Stimulated activated CD4-positive, alpha-beta T cell treated with anti-CD3 and anti-CD28 coated beads, Interleukin-4, amount 100 ng/mL, for 24 hours (primary cell): ENCODE measurements at regions not wholly inside any gene's neighbourhood (a gene's known extent, or its start where the extent isn't known, plus 50 kb on each side); places are given as distances from the start of the nearest gene placed in this dataset.

Experiments
- DNase-seq: peaks from one replicate; pipeline ENCODE4 v3.0.0-alpha.2; 2020

GRCh38 chr4:10200869-10201268, 84.3 kb upstream of the WDR1 start:
- no peak for DNase-seq

GRCh38 chr4:10198365-10198764, 81.8 kb upstream of the WDR1 start:
- DNase-seq: no peak

DNA sequence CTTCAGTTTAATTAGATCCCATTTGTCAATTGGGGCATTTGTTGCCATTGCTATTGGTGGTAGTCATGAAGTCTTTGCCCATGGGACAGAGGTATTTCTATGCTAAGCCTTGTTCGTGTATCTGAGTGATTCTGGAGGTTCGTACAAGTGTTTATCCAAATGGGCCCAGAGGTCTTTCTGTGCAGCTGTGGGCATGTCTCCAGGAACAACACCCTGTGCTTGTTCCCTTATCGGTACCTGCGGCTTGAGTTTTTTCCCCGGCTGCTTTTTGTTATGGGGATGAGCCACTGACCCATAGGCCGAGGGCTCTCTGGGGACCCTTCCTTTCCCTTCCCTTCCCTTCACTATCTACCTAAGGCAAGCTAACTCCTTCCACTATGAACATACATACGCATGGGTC, 81.4 kb upstream of the WDR1 start:
- no peak for DNase-seq

GRCh38 chr4:10196191-10196590, 79.6 kb upstream of the WDR1 start:
- DNase-seq: no peak

DNA sequence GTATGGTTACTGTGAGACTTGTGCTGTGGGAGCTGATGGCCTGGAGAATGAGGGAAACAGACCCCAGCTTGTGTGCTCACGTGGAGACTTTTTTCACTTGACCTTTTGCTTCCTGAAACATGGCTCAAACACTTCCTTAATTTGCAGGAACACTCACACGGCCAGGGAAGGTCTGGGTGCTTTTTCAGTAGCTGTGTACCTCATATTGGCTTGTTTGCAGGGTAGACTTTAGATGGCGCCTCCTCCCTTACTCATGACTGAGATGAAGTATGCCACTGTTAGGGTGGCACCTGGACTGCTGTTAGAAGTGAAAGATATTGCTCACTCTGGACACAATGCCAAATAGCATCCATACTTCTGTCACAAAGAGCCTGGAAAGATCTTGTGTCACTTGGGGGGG, 75.7 kb upstream of the WDR1 start:
- DNase-seq: no peak

DNA sequence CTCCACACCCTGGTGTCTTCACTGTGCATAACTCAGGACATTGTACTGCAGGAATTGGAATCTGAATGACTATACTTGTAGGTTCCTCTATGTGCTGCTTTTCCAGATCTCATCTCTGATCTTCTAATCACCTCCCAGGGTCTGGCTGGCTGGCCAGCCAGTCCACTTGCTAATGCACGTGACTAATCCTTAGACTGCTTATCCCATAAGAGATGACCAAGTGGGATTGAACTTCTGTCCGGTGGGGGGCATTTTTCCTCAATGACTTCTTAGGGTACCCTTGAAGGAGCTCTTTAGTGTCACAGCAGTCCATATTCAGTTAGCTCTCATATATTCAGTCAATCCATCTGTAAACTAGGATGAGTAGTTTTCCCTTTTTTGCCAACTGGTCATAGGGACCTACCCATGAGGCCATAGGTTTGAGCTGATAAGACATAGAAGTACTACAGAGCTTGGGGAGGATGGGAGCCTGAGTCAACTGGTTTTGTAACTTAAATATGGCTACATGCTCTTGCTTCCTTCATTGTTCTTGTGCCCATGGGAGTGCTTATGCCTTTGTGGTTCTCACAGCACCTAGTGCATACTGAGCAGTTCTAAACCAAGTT, 71.9 kb upstream of the WDR1 start:
- no peak for DNase-seq

DNA sequence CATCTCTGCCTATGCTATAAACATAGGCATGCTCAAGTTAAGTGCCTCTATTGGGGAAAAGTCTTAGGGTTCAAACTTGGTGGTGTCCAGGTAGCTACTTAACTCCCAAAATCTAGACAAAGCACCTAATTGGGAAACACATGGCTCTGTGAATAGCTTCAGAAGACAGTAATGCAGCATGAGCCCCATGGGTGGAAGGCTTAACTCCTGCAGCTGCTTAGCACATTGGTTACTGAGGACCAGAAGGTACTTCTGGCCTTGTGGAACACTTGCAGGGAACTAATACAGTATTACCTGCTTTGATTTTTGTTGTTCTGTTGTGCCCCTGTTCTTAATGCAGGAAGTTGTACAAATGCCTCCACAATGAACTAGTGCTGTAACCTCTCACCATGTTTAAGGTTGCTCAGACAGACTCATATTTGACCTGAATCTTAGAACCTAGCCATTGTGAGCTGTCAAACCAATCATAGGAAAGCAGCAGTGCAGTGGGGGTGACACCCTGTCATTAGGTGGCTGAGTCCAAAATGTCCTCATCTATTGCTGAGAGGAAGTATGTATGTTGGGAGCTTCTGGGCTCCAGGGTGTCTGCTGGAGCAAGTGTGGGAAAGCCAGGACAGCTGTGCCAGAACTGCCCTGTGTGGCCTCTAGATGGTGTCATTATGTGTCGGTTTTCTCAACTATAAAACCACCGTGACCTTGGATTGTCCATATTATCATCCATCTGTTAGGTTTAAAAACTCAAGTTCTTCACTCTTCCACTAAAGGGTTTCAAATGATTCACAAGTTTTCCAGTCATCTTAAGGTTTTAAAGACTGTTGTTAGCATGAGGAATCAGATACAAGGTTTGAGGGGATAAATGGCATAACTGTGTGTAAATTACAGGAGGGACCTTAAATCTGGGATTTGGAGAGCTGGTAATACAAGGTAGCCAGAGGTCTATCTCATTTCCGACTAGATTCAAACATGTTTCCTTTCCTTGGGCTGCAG, 69.9 kb upstream of the WDR1 start:
- no peak for DNase-seq

DNA sequence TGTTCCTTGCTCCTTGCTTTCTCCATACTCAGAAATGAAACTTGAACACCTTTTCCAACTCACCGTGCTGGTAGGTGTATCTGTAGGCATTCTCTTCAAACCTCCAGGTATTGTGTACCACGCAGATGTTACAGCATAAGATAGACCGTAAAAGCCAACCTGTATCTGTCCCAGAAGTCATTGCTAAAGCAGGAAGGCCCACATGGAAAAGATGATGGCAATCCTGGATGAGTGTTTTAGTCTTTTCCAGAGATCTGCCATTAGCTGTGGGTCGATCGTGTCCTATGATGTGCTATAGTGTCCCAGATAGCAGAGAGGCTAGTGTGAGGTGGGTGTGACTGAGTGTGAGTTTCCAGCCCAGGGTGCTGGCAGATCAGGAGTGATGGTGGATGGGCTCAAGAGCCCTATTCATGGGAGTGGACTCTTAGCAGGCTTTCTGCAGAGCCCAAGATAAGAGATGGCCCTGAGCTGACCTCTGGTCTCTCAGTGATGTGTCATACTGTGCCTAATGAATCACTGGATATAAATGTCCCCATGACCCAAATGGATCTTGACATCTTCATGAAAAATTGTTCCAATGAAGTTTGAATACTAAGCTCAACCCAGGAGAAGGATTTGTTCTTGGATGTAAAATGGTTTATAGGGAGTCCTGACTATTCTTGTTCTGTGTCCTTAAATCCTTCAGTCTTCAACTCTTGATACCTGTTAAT, 69.1 kb upstream of the WDR1 start:
- DNase-seq: no peak

DNA sequence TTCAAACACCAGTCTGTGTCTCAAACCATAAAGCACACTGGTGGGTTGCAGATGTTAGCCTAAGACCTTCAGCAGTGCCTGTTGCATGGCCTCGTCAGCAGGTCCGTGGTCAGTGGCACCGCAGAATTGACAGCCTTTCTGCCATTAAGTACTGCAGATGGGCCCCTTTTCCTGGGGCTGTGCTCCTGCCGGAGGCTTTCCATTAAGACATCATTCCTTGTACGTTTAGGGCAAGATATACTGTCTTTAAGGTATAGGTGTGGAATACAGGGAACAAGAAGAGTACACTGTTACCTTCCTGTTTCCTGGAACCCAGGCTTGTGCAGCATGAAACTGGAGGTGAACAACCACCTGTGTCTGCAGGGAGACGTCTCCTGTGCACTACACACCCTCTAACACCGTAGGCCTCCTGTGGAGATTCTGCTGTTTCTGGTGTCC, 67.9 kb upstream of the WDR1 start:
- DNase-seq: no peak

DNA sequence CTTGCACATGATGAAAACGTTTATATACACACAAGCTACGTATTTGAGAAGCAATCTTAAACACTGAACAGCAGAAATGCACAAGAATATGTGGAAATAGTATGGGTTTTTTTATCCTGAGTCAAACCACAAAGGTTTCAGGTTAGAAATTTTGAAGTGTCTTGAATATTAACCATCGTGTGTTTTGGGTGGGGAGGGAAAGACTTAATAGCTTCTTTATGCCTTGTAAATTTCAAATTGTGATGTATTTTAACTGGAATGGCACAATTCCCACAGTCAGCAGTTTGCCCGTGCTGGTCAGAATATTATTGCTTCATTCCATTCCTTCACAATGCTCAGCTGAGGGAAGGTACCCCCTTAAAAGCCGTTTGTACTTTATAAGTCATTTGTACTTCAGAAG, 67.4 kb upstream of the WDR1 start:
- DNase-seq: no peak

DNA sequence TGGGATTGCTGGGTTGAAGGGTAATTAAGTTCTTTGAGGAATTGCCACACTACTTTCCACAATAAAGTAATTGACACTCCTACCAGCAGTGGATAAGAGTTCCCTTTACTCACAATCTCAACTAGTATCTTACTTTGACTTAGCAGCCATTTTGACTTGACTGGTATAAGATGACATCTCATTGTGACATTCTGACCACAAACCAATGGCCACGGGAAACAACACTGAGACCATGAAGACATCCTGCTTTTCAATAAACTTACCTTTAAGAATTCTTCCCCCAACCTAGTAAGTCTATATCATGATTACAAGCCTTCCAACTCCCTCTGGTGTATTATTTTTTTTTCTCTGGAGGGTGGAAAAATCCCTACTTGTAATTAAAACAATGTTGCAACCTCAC, 66.9 kb upstream of the WDR1 start:
- DNase-seq: no peak

DNA sequence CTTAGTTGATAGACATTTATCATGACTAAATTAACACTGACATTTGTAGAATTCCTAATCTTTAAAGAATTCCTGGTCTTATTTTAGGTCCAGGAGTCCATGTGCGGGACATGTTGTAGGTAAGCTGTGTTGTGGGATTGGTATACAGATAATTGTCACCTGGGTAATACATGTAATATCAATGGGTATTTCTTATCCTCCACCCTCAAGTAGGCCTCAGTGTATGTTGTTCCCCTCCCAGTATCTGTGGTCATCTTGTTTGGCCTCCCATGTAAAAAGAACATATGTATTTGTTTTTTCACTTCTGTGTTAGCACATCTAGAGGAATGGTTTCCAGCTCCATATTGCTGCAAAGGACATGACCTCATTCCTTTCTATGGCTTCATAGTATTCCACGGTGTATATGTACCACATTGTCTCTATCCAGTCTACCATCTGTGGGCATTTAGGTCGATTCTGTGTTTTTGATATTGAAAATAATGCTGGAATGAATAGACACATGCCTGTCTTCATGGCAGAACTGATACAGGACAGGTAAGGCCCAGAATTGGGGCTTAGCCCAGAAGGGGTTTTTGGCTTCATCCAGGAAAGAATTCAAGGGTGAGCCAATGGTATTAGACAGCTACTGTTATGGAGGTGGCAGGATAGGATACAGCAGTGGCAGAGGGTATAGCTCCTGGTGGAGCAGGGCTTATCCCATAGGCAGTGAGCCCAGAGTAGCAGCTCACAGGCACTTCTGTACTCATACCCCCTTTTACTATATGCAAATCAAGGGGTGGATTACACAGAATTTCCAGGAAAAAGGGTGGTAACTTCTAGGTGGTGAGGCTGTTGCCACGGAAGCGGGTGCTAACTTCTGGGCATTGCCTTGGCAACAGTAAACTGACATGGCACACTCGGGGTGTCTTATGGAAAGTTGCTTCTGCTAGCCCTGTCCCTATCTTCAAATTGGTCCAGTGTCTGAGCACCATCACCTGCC, 66.1 kb upstream of the WDR1 start:
- DNase-seq: no peak

DNA sequence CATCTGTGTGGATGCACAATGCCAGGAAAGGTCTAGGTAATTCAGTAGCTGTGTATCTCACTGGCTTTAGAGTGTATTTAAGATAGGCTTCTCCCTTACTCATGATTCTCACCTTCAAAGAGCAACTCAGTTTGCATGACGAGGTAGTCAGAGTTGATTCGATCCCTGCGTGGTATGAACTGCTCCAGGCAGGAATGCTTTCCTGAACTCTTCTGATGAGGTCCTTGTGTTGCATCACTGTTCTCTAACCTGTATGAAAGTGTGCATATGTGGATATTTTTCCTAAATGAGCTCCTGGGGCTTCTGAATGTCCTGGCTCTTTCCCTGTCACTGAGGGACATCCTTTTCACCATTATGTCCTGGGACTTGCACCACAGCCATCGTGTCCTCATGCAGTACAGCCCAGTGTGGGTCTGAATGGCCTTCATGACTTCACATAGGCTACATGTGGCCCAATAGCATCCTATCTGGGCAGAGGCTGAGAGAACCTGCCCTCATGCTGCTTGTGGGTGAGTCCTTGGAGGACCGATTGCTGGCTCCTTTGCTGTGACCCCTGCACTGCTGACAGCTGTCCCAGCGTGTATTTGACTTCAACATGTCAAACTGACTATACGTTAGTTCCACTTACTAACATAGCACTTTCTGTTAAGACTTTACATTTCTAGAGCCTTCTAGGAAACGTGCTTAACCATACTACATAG, 65.3 kb upstream of the WDR1 start:
- no peak for DNase-seq

GRCh38 chr4:10180927-10181744, 64.5 kb upstream of the WDR1 start:
- peak; percentile 7 for DNase-seq

DNA sequence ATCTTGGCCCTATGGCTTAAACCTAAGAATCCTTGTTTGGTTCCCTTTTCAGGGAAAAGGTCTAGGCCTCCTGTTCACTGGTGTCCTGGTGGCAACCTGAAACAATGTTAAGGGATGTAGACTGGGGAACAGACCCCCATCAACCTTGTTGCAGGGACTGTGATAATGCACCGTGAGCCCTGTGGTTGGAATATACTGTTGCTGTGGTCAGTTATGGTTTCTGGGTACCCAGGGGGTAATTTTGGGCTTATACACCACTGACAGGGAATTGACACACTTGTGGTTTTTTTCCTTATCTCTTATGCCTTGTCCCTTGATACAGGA, 64.0 kb upstream of the WDR1 start:
- no peak for DNase-seq

DNA sequence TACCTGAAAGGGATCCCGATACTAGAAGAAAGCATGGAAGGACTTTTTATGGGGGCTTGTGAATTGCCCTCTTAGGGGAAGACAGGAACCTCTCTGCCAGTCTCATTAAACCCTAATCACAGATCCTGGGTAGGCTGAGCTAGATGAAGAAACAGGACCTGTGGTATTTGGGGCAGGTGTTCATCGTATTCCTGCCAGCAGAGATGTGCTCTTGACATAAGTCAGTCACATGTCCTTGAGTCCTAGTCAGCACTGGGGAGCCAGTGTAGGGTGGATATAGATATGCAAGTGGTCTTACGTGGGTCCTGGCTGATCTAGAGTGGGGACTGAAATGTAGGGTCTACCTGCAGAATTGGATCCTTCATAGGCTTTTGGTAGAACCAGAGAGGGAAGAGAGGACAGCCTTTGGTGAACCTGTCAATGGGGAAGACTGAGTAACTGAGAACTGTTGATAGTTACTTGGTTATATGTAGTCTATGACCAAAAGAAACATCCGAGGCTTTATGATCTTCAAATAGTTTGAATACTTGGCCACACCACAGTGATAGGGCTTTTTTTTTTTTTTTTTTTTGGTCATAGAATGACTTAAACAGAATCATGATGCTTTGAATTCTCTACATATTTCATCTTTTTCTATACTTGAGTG, 63.5 kb upstream of the WDR1 start:
- no peak for DNase-seq

DNA sequence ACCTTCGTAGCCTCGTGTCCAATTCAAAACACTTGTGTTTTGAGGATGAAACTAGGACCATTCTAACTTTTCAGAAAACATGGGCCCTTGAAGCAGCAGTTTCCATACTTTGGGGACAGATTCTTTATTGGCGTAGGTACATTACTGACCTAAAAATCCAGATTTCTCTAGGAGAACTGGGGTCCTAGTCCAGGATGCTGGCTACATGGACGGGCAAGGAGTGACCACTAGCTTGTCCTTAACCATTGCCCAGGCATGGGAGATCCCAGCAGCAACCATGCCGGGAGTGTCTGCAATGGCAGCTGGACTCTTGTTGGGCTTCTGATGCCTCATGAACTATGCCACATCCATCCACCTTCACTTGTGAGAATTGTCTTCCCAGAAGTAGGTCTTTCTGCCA, 62.2 kb upstream of the WDR1 start:
- no peak for DNase-seq

GRCh38 chr4:10175626-10176025, 59.0 kb upstream of the WDR1 start:
- DNase-seq: no peak

DNA sequence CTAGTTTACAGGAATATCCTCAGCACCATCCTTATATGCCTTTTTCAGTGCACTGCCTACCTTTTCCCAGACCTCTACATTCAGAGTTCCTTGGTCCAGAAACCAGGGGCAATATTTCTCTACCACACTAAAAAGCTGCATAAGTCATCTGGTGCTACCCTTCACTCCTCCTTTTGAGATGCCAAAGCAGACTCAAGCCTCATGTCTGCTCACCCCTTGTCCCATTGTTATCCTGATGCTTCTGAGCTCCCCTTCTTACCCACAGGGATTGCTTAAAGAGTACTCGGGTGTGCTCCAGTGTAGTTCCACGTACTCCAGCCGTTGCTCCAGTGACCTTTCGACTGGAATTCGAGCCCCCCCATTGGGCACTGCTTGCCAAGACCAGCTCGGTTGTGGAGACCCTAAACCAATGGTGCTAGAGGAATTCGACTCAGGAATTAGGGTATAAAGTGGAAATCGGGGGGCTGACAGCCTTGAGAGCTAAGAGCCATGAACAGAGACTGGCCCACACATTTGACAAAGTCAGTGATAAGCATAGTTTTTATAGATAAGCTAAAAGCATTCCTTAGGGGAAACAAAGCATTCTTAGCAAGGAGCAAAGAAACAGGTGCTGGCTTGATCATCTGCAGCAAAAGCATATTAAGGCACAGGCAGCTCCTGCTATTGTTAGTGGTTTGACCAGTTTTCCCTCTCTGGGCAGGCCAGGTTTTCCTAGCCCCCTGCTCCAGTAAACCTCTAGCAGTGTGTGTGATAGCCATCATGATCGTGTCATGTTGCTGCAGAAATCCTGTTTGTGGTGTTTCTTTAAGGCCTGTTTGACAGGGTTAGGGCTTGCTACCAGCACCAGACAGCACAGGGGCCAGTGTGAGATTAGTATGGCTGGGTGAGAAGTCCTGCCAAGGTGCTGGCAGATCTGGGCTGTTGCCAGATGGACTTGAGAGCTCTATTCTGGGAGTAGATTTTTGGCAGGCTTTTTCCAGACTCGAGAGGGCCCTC, 57.5 kb upstream of the WDR1 start:
- DNase-seq: no peak
